ENCODE measurements at regions not wholly inside any gene's neighbourhood (a gene's known extent, or its start where the extent isn't known, plus 50 kb on each side); places are given as distances from the start of the nearest gene placed in this dataset.

GRCh38 chr16:17641990-17642389 lies 171.2 kb upstream of the XYLT1 start:
- TF ChIP-seq TSHZ1 (tag by site-specific recombination; IDR thresholded peaks at IDR 0.05; ENCODE audit: borderline replicate concordance) (no peak), CTCF (tag by site-specific recombination; IDR thresholded peaks at IDR 0.05) (no peak), INSM2 (tag by site-specific recombination; IDR thresholded peaks at IDR 0.05) (no peak), ZXDB (tag by site-specific recombination; IDR thresholded peaks at IDR 0.05) (no peak), ZNF548 (tag by site-specific recombination; IDR thresholded peaks at IDR 0.05) (no peak), ZNF416 (tag by site-specific recombination; IDR thresholded peaks at IDR 0.05) (no peak), ZBTB8A (tag by site-specific recombination; IDR thresholded peaks at IDR 0.05) (no peak), ZNF544 (tag by site-specific recombination; IDR thresholded peaks at IDR 0.05) (no peak), ZNF114 (tag by site-specific recombination; IDR thresholded peaks at IDR 0.05) (no peak), GLI4 (tag by site-specific recombination; IDR thresholded peaks at IDR 0.05) (no peak)
